ENCODE measurements at regions not wholly inside any gene's neighbourhood (a gene's known extent, or its start where the extent isn't known, plus 50 kb on each side); places are given as distances from the start of the nearest gene placed in this dataset.
A peak's percentile ranks its signal among the peaks of the same experiment; 100 is the strongest.

GRCh38 chr22:23517804-23518375 lies 62.2 kb downstream of the IGLL1 start:
- TF ChIP-seq ZNF710 (CRISPR knock-in tag; IDR thresholded peaks at IDR 0.05; ENCODE audit: borderline replicate concordance), result peak; percentile 54; the same call in 1 of the 2 replicates
- TF ChIP-seq ZNF543 (CRISPR knock-in tag; IDR thresholded peaks at IDR 0.05), result no peak
- CTCF ChIA-PET (ENCODE audit: low intra/inter-chr PET ratio, low total read pairs), result no interaction called here
- WGBS (ENCODE audit: low lambda C conversion rate), result 85% methylated on average over 4 of the region's 4 CpGs
- in situ Hi-C loops (cut with HindIII; ENCODE audit: extremely low pct_ligation_motif_present, low pct_unique_long_range_greater_than_20kb), result no loop called here
- Histone ChIP-seq H3K4me3 (replicated peaks in 1 of 3; ENCODE audit: insufficient read depth in 1 of 3, low read depth in 2 of 3, low read length in 3 of 3) (no peak overlapping the region), H4K20me1 (ENCODE audit: insufficient read depth, low read length) (no peaks in the 10 kb centered on the region), H3K9ac (ENCODE audit: insufficient read depth, low read depth, low read length) (no peak overlapping the region), H2AFZ (ENCODE audit: low read length) (no peak overlapping the region), H3K4me1 (ENCODE audit: insufficient read depth, low read length) (peaks cover 83% of the 10 kb centered on the region), H3K9me3 (ENCODE audit: low read length) (no peaks in the 10 kb centered on the region), H3K4me2 (ENCODE audit: low read depth, low read length) (no peak overlapping the region), H3K79me2 (ENCODE audit: insufficient read depth, low read length) (no peaks in the 10 kb centered on the region), H3K27me3 (ENCODE audit: control insufficient read depth in 1 of 2, insufficient read depth in 2 of 2, low read length in 2 of 2) (no peaks in the 10 kb centered on the region), H3K36me3 (replicated peaks in 1 of 2; ENCODE audit: control insufficient read depth in 1 of 2, insufficient read depth in 2 of 2, low read length in 2 of 2) (no peaks in the 10 kb centered on the region), H3K27ac (ENCODE audit: extremely low read length, insufficient read depth, low read length) (peak overlapping the region; percentile 100)
- POLR2A ChIA-PET, result no interaction called here
- DNase-seq (ENCODE audit: low spot score) (no peak), ATAC-seq (no peak), FAIRE-seq (no peak)
- BruUV-seq (replicated peaks), result no TSS peak
- intact Hi-C loops (cut with micrococcal nuclease; ENCODE audit: unreplicated experiment), result no loop called here

GRCh38 chr22:23516304-23516703 lies 63.8 kb downstream of the IGLL1 start:
- ATAC-seq (peak; percentile 44), DNase-seq (ENCODE audit: low spot score) (peak; percentile 74), FAIRE-seq (no peak)
- intact Hi-C loops (cut with micrococcal nuclease; ENCODE audit: unreplicated experiment), result no loop called here
- H3K4me1 ChIP-seq (ENCODE audit: insufficient read depth, low read length), result peaks cover 89% of the 10 kb centered on the region
- no peaks in the 10 kb centered on the region for H3K79me2 ChIP-seq (ENCODE audit: insufficient read depth, low read length)
- peak overlapping the region; percentile 39 for H3K27ac ChIP-seq (ENCODE audit: extremely low read length, insufficient read depth, low read length)
- no peaks in the 10 kb centered on the region for H3K9me3 ChIP-seq (ENCODE audit: low read length)
- WGBS (ENCODE audit: low lambda C conversion rate), result 55% methylated on average over 6 of the region's 9 CpGs
- peak overlapping the region; percentile 26; the same call in 1 of the 2 replicates for H3K4me2 ChIP-seq (ENCODE audit: low read depth, low read length)
- in situ Hi-C loops (cut with HindIII; ENCODE audit: extremely low pct_ligation_motif_present, low pct_unique_long_range_greater_than_20kb), result no loop called here
- no peaks in the 10 kb centered on the region for H4K20me1 ChIP-seq (ENCODE audit: insufficient read depth, low read length)
- H2AFZ ChIP-seq (ENCODE audit: low read length), result no peak overlapping the region
- ChIA-PET POLR2A (no interaction called here), CTCF (ENCODE audit: low intra/inter-chr PET ratio, low total read pairs) (no interaction called here)
- H3K4me3 ChIP-seq (replicated peaks in 1 of 3; ENCODE audit: insufficient read depth in 1 of 3, low read depth in 2 of 3, low read length in 3 of 3), result no peak overlapping the region
- no peaks in the 10 kb centered on the region for H3K36me3 ChIP-seq (replicated peaks in 1 of 2; ENCODE audit: control insufficient read depth in 1 of 2, insufficient read depth in 2 of 2, low read length in 2 of 2)
- BruUV-seq (replicated peaks), result no TSS peak
- no peaks in the 10 kb centered on the region for H3K27me3 ChIP-seq (ENCODE audit: control insufficient read depth in 1 of 2, insufficient read depth in 2 of 2, low read length in 2 of 2)
- peak overlapping the region; percentile 20; the same call in 1 of the 2 replicates for H3K9ac ChIP-seq (ENCODE audit: insufficient read depth, low read depth, low read length)
- no peak for TF ChIP-seq ZBTB14 (CRISPR knock-in tag; IDR thresholded peaks at IDR 0.05)
- TF ChIP-seq ZNF329 (CRISPR knock-in tag; IDR thresholded peaks at IDR 0.05; ENCODE audit: low read depth), result no peak
- TF ChIP-seq HNF4A (CRISPR knock-in tag; IDR thresholded peaks at IDR 0.05), result peak; percentile 56
- TF ChIP-seq ZNF841 (CRISPR knock-in tag; IDR thresholded peaks at IDR 0.05; ENCODE audit: borderline replicate concordance), result no peak
- TF ChIP-seq ZBTB7B (CRISPR knock-in tag; IDR thresholded peaks at IDR 0.05), result peak; percentile 40; the same call in 1 of the 2 replicates
- 0 out of 2 replicates have a peak, but pooled peaks have one; percentile 28 for TF ChIP-seq MAZ (IDR thresholded peaks at IDR 0.05; ENCODE audit: borderline replicate concordance, low read depth, low read length)
- TF ChIP-seq MAZ (CRISPR knock-in tag; IDR thresholded peaks at IDR 0.05; ENCODE audit: low read depth), result no peak
- no peak for TF ChIP-seq ZNF674 (CRISPR knock-in tag; IDR thresholded peaks at IDR 0.05; ENCODE audit: low read depth)
- TF ChIP-seq SP5 (CRISPR knock-in tag; IDR thresholded peaks at IDR 0.05; ENCODE audit: borderline replicate concordance, low read depth), result peak; percentile 15; the same call in 1 of the 2 replicates
- TF ChIP-seq ZNF441 (CRISPR knock-in tag; IDR thresholded peaks at IDR 0.05; ENCODE audit: borderline replicate concordance), result no peak
